Lower leg skin (tissue), 3 donors: ENCODE measurements at regions not wholly inside any gene's neighbourhood (a gene's known extent, or its start where the extent isn't known, plus 50 kb on each side); places are given as distances from the start of the nearest gene placed in this dataset.

Experiments used
- POLR2A ChIP-seq, 2 donors: fragments of 450-650 bp; IDR thresholded peaks; one replicate each; pipeline ENCODE4 v1.6.1; 2016 to 2017; ENCODE audit warnings: antibody characterized with exemption in 2 of 2, mild to moderate bottlenecking in 1 of 2, moderate library complexity in 1 of 2
- TF ChIP-seq, protein P1 (sequence below), 3 donors: fragments of 450-650 bp; IDR thresholded peaks; one replicate each; pipeline ENCODE4 v1.5.1; 2016; ENCODE audit warnings: antibody characterized with exemption in 3 of 3, mild to moderate bottlenecking in 3 of 3, moderate library complexity in 2 of 3

DNA sequence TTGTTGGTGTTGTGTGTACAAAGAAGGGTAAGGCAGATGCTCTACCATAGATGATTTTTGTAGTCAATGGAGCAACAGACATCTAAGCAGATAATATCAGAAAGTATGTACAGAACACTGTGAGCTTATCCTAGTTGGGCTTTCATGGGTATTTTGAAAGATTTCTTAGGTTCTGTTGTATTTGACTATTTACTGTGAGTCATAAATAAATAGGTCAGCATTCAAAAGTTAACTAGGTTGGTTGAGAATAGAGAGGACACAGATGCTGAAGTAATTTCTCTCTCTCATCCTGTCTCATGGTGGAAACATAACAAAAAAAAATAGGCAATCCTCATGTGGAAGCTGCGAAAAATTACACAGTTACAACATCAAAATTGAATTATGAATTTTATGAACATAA, 413.5 kb downstream of the CCDC91 start:
- TF ChIP-seq, protein P1, sequence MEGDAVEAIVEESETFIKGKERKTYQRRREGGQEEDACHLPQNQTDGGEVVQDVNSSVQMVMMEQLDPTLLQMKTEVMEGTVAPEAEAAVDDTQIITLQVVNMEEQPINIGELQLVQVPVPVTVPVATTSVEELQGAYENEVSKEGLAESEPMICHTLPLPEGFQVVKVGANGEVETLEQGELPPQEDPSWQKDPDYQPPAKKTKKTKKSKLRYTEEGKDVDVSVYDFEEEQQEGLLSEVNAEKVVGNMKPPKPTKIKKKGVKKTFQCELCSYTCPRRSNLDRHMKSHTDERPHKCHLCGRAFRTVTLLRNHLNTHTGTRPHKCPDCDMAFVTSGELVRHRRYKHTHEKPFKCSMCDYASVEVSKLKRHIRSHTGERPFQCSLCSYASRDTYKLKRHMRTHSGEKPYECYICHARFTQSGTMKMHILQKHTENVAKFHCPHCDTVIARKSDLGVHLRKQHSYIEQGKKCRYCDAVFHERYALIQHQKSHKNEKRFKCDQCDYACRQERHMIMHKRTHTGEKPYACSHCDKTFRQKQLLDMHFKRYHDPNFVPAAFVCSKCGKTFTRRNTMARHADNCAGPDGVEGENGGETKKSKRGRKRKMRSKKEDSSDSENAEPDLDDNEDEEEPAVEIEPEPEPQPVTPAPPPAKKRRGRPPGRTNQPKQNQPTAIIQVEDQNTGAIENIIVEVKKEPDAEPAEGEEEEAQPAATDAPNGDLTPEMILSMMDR (IDR thresholded peaks at IDR 0.05), result no peak
- TF ChIP-seq POLR2A (IDR thresholded peaks at IDR 0.05), result no peak
